ENCODE measurements at regions not wholly inside any gene's neighbourhood (a gene's known extent, or its start where the extent isn't known, plus 50 kb on each side); places are given as distances from the start of the nearest gene placed in this dataset.

GRCh38 chr2:2657121-2657962 lies 326.3 kb upstream of the MYT1L start:
- TF ChIP-seq POLR2AphosphoS5 (IDR thresholded peaks at IDR 0.05): no peak
- TF ChIP-seq POLR2A (IDR thresholded peaks at IDR 0.05): no peak
- no peak for TF ChIP-seq CTCF (IDR thresholded peaks at IDR 0.05)
- no peak for TF ChIP-seq EP300 (IDR thresholded peaks at IDR 0.05)

Data from sigmoid colon (tissue), 4 donors.